ENCODE measurements at regions not wholly inside any gene's neighbourhood (a gene's known extent, or its start where the extent isn't known, plus 50 kb on each side); places are given as distances from the start of the nearest gene placed in this dataset.

GRCh38 chr12:125610292-125610691, 545.1 kb downstream of the AACS start:
- TF ChIP-seq EP300 (IDR thresholded peaks at IDR 0.05; ENCODE audit: borderline replicate concordance) (no peak), YY1 (IDR thresholded peaks at IDR 0.05; ENCODE audit: low read depth) (no peak), MAX (IDR thresholded peaks at IDR 0.05) (no peak), REST (IDR thresholded peaks at IDR 0.05; ENCODE audit: low read depth) (no peak), TCF12 (IDR thresholded peaks at IDR 0.05; ENCODE audit: low read depth) (no peak), TEAD4 (IDR thresholded peaks at IDR 0.05) (no peak), CEBPB (IDR thresholded peaks at IDR 0.05) (no peak), RAD21 (IDR thresholded peaks at IDR 0.05; ENCODE audit: low read depth) (no peak), EGR1 (IDR thresholded peaks at IDR 0.05) (no peak), ZBTB7A (IDR thresholded peaks at IDR 0.05; ENCODE audit: low read depth) (no peak), CREB1 (IDR thresholded peaks at IDR 0.05; ENCODE audit: low read depth) (no peak), USF1 (IDR thresholded peaks at IDR 0.05) (no peak), TAF1 (IDR thresholded peaks at IDR 0.05; ENCODE audit: low read depth) (no peak), NFIC (IDR thresholded peaks at IDR 0.05) (no peak), FOXM1 (IDR thresholded peaks at IDR 0.05; ENCODE audit: borderline replicate concordance, low read depth) (no peak)

GRCh38 chr12:125610971-125611370, 545.7 kb downstream of the AACS start:
- TF ChIP-seq USF1 (IDR thresholded peaks at IDR 0.05) (no peak), RAD21 (IDR thresholded peaks at IDR 0.05; ENCODE audit: low read depth) (no peak), CREB1 (IDR thresholded peaks at IDR 0.05; ENCODE audit: low read depth) (no peak), ZBTB7A (IDR thresholded peaks at IDR 0.05; ENCODE audit: low read depth) (no peak), CEBPB (IDR thresholded peaks at IDR 0.05) (no peak), TAF1 (IDR thresholded peaks at IDR 0.05; ENCODE audit: low read depth) (no peak), REST (IDR thresholded peaks at IDR 0.05; ENCODE audit: low read depth) (no peak), MAX (IDR thresholded peaks at IDR 0.05) (no peak), YY1 (IDR thresholded peaks at IDR 0.05; ENCODE audit: low read depth) (no peak), FOXM1 (IDR thresholded peaks at IDR 0.05; ENCODE audit: borderline replicate concordance, low read depth) (no peak), EGR1 (IDR thresholded peaks at IDR 0.05) (no peak), EP300 (IDR thresholded peaks at IDR 0.05; ENCODE audit: borderline replicate concordance) (no peak), TEAD4 (IDR thresholded peaks at IDR 0.05) (no peak), TCF12 (IDR thresholded peaks at IDR 0.05; ENCODE audit: low read depth) (no peak), NFIC (IDR thresholded peaks at IDR 0.05) (no peak)

GRCh38 chr12:125614058-125614457, 548.8 kb downstream of the AACS start:
- TF ChIP-seq ZBTB7A (IDR thresholded peaks at IDR 0.05; ENCODE audit: low read depth) (no peak), EP300 (IDR thresholded peaks at IDR 0.05; ENCODE audit: borderline replicate concordance) (no peak), NFIC (IDR thresholded peaks at IDR 0.05) (no peak), USF1 (IDR thresholded peaks at IDR 0.05) (no peak), YY1 (IDR thresholded peaks at IDR 0.05; ENCODE audit: low read depth) (no peak), FOXM1 (IDR thresholded peaks at IDR 0.05; ENCODE audit: borderline replicate concordance, low read depth) (no peak), TEAD4 (IDR thresholded peaks at IDR 0.05) (no peak), CREB1 (IDR thresholded peaks at IDR 0.05; ENCODE audit: low read depth) (no peak), CEBPB (IDR thresholded peaks at IDR 0.05) (no peak), RAD21 (IDR thresholded peaks at IDR 0.05; ENCODE audit: low read depth) (no peak), TCF12 (IDR thresholded peaks at IDR 0.05; ENCODE audit: low read depth) (no peak), EGR1 (IDR thresholded peaks at IDR 0.05) (no peak)

- no peak for TF ChIP-seq YY1 (IDR thresholded peaks at IDR 0.05; ENCODE audit: low read depth)
- no peak for TF ChIP-seq ZBTB7A (IDR thresholded peaks at IDR 0.05; ENCODE audit: low read depth)
- TF ChIP-seq MAX (IDR thresholded peaks at IDR 0.05) = no peak
Measured at GRCh38 chr12:125619723-125620122, 554.5 kb downstream of the AACS start.

- no peak for TF ChIP-seq FOXM1 (IDR thresholded peaks at IDR 0.05; ENCODE audit: borderline replicate concordance, low read depth)
- TF ChIP-seq EGR1 (IDR thresholded peaks at IDR 0.05) = no peak
- TF ChIP-seq CREB1 (IDR thresholded peaks at IDR 0.05; ENCODE audit: low read depth) = no peak
- no peak for TF ChIP-seq ZBTB7A (IDR thresholded peaks at IDR 0.05; ENCODE audit: low read depth)
- no peak for TF ChIP-seq TEAD4 (IDR thresholded peaks at IDR 0.05)
- TF ChIP-seq EP300 (IDR thresholded peaks at IDR 0.05; ENCODE audit: borderline replicate concordance) = no peak
Measured at GRCh38 chr12:125633686-125634085, 568.5 kb downstream of the AACS start.
